ENCODE measurements at regions not wholly inside any gene's neighbourhood (a gene's known extent, or its start where the extent isn't known, plus 50 kb on each side); places are given as distances from the start of the nearest gene placed in this dataset.

DNA sequence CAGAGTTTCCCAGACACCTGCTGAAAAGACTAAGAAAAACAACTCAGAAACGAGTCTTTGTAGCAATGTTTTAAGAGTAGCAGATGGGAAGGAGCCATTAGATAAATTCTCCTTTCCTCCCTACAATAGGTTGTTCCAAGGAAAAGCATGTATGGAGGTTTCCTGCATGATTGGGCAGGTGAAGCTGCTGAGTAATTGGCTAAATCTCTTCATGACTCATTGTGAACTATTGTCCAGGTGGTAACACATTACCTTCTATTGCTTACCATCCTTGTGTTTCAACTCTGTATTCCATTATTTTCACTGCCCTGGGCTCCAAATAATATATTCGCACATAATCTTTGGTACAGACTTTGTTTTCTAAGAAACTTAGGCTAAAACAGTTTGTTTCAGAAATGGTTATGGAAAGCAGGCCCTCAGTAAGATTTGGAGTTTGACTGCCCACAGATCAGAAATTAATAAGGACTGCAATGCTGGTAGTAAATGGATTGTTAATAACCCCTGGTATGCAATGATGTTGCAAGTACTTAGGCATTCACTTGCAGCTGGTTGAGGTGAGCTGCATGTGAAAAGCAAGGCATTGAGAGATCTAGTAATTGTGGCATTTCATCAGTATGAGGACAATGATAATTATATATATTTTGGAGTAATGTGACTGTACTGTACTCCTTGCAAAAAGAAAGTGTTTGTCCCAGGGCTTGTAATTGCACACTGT is 281.4 kb upstream of the VLDLR start:
- CTCF ChIA-PET: no interaction called here
- Histone ChIP-seq H3K27ac (ENCODE audit: low read length) (no peak overlapping the region), H3K4me3 (ENCODE audit: low read depth in 2 of 2, low read length in 2 of 2) (no peak overlapping the region), H3K9me3 (ENCODE audit: control insufficient read depth, insufficient read depth, low read depth, low read length) (no peaks in the 10 kb centered on the region), H3K4me1 (ENCODE audit: control insufficient read depth, insufficient read depth, low read length) (no peaks in the 10 kb centered on the region), H3K36me3 (ENCODE audit: control insufficient read depth, insufficient read depth, low read length) (no peaks in the 10 kb centered on the region), H3K27me3 (ENCODE audit: control insufficient read depth, insufficient read depth, low read length) (no peaks in the 10 kb centered on the region)
- in situ Hi-C loops (cut with HindIII; ENCODE audit: low pct_unique_long_range_greater_than_20kb, low sequenced_read_pairs) (no loop called here), intact Hi-C loops (cut with micrococcal nuclease; ENCODE audit: unreplicated experiment) (no loop called here)
- DNase-seq (ENCODE audit: low read depth, low spot score) (no peak), ATAC-seq (no peak)
- POLR2A ChIA-PET: no interaction called here
- TF ChIP-seq POLR2AphosphoS5 (IDR thresholded peaks at IDR 0.05; ENCODE audit: low read depth, low read length) (no peak), CTCF (IDR thresholded peaks at IDR 0.05) (no peak), SIN3A (IDR thresholded peaks at IDR 0.05; ENCODE audit: borderline replicate concordance, insufficient read depth, low read depth, low read length) (no peak), TCF7L2 (IDR thresholded peaks at IDR 0.05; ENCODE audit: low read depth, low read length) (no peak), REST (IDR thresholded peaks at IDR 0.05; ENCODE audit: insufficient read depth in 1 of 2, low read depth in 2 of 2, low read length in 1 of 2) (no peak)
- no TSS peak for BruUV-seq (replicated peaks)

- no peak for DNase-seq (ENCODE audit: low read depth, low spot score)
- TF ChIP-seq CTCF (IDR thresholded peaks at IDR 0.05) (no peak), REST (IDR thresholded peaks at IDR 0.05; ENCODE audit: insufficient read depth in 1 of 2, low read depth in 2 of 2, low read length in 1 of 2) (no peak), SIN3A (IDR thresholded peaks at IDR 0.05; ENCODE audit: borderline replicate concordance, insufficient read depth, low read depth, low read length) (no peak), TCF7L2 (IDR thresholded peaks at IDR 0.05; ENCODE audit: low read depth, low read length) (no peak), POLR2AphosphoS5 (IDR thresholded peaks at IDR 0.05; ENCODE audit: low read depth, low read length) (no peak)
- in situ Hi-C loops (cut with HindIII; ENCODE audit: low pct_unique_long_range_greater_than_20kb, low sequenced_read_pairs) (no loop called here), intact Hi-C loops (cut with micrococcal nuclease; ENCODE audit: unreplicated experiment) (no loop called here)
- ChIA-PET POLR2A (no interaction called here), CTCF (no interaction called here)
- BruUV-seq (replicated peaks): no TSS peak
- Histone ChIP-seq H3K9me3 (ENCODE audit: control insufficient read depth, insufficient read depth, low read depth, low read length) (no peaks in the 10 kb centered on the region), H3K27me3 (ENCODE audit: control insufficient read depth, insufficient read depth, low read length) (no peaks in the 10 kb centered on the region), H3K4me1 (ENCODE audit: control insufficient read depth, insufficient read depth, low read length) (no peaks in the 10 kb centered on the region), H3K36me3 (ENCODE audit: control insufficient read depth, insufficient read depth, low read length) (no peaks in the 10 kb centered on the region), H3K4me3 (ENCODE audit: low read depth in 2 of 2, low read length in 2 of 2) (no peak overlapping the region), H3K27ac (ENCODE audit: low read length) (no peak overlapping the region)
- no peak for ATAC-seq
These were observed 280.5 kb upstream of the VLDLR start for GRCh38 chr9:2341126-2341525.

Data from Panc1 (cell line).